B cell (primary cell): ENCODE measurements at regions not wholly inside any gene's neighbourhood (a gene's known extent, or its start where the extent isn't known, plus 50 kb on each side); places are given as distances from the start of the nearest gene placed in this dataset.

ENCODE experiments used
- ATAC-seq: fragments of 200-7000 bp; cut with Tn5 transposase; one replicate; pipeline ENCODE4 v1.10.0; 2021; ENCODE audit warnings: low read depth, mild to moderate bottlenecking, moderate number of reproducible peaks, moderate library complexity
- CTCF ChIA-PET: fragments of 350-600 bp; sonication (Branson Sonifier 250); formaldehyde crosslinking; loops from one replicate; lab custom pipeline; 2021; ENCODE audit warnings: antibody characterized with exemption, inconsistent platforms; lab: Charles Lee
- POLR2A ChIA-PET: fragments of 350-600 bp; sonication (Branson Sonifier 250); formaldehyde crosslinking; loops from one replicate; lab custom pipeline; 2021; ENCODE audit warnings: antibody characterized with exemption; lab: Charles Lee
- DNase-seq: peaks from one replicate; pipeline ENCODE4 v3.0.0; 2013
- H2AFZ ChIP-seq: 2 replicates; pipeline ENCODE4 v1.6.1; 2012; ENCODE audit warnings: mild to moderate bottlenecking, low read depth, low read length; ENCODE audit not compliant: insufficient read depth, poor library complexity, severe bottlenecking
- H3K27ac ChIP-seq, 2 donors: 1 replicate in 1 of 2; 2 replicates in 1 of 2; pipeline ENCODE4 v1.5.1; 2012 to 2013; ENCODE audit warnings: low read length in 2 of 2, mild to moderate bottlenecking in 2 of 2, moderate library complexity in 1 of 2
- H3K27me3 ChIP-seq, 4 experiments: fragments of 200-600 bp in 1 of 4; sonication (generic) in 1 of 4; replicated peaks in 1 of 4; 1 replicate in 2 of 4; 2 replicates in 2 of 4; pipeline versions ENCODE4 v1.6.1 to v1.7.0; 2013 to 2016; ENCODE audit warnings: low read length in 3 of 4, mild to moderate bottlenecking in 2 of 4, mixed read lengths in 1 of 4, moderate library complexity in 1 of 4; ENCODE audit not compliant: insufficient read depth in 4 of 4, control insufficient read depth in 3 of 4; ENCODE audit errors: control extremely low read depth in 1 of 4
- H3K36me3 ChIP-seq, 2 experiments: replicated peaks in 1 of 2; 1 replicate in 1 of 2; 2 replicates in 1 of 2; pipeline versions ENCODE4 v1.6.1 to v1.7.1; 2013; ENCODE audit warnings: low read length in 1 of 2; ENCODE audit not compliant: insufficient read depth in 2 of 2, control insufficient read depth in 1 of 2; ENCODE audit errors: control extremely low read depth in 1 of 2, extremely low read depth in 1 of 2
- H3K4me1 ChIP-seq, 2 donors: fragments of 200-600 bp in 1 of 2; sonication (generic) in 1 of 2; 1 replicate in 1 of 2; 2 replicates in 1 of 2; pipeline versions ENCODE4 v1.5.1 to v1.6.1; 2013 to 2017; ENCODE audit warnings: low read length in 2 of 2; ENCODE audit not compliant: control insufficient read depth in 2 of 2, insufficient read depth in 2 of 2
- H3K4me2 ChIP-seq: replicated peaks from 2 replicates; pipeline ENCODE3; 2012; ENCODE audit warnings: mild to moderate bottlenecking, low read depth, low read length; ENCODE audit not compliant: poor library complexity, severe bottlenecking
- H3K4me3 ChIP-seq, 5 experiments: fragments of 200-600 bp in 1 of 5; sonication (generic) in 1 of 5; 1 replicate in 3 of 5; 2 replicates in 2 of 5; pipeline versions ENCODE4 v1.5.1 to v1.7.0; 2011 to 2016; ENCODE audit warnings: low read length in 4 of 5, mild to moderate bottlenecking in 4 of 5, low read depth in 2 of 5, control low read depth in 1 of 5, moderate library complexity in 1 of 5; ENCODE audit not compliant: insufficient read depth in 1 of 5; ENCODE audit errors: control extremely low read depth in 1 of 5, extremely low read depth in 1 of 5
- H3K79me2 ChIP-seq: fragments of 200-600 bp; sonication (generic); one replicate; pipeline ENCODE4 v1.6.0; 2016; ENCODE audit warnings: low read length; ENCODE audit not compliant: control insufficient read depth, insufficient read depth
- H3K9ac ChIP-seq: fragments of 200-600 bp; sonication (generic); 2 replicates; pipeline ENCODE4 v1.6.1; 2017; ENCODE audit warnings: mild to moderate bottlenecking, low read length, moderate library complexity
- H3K9me3 ChIP-seq, 3 donors: one replicate each; pipeline versions ENCODE4 v1.6.1 to v1.7.1; 2013; ENCODE audit warnings: low read length in 2 of 3; ENCODE audit not compliant: control insufficient read depth in 2 of 3, insufficient read depth in 1 of 3; ENCODE audit errors: control extremely low read depth in 1 of 3
- H4K20me1 ChIP-seq: 2 replicates; pipeline ENCODE4 v1.6.0; 2012; ENCODE audit warnings: mild to moderate bottlenecking, low read length; ENCODE audit not compliant: insufficient read depth, control insufficient read depth, poor library complexity, severe bottlenecking
- H3K27ac Mint-ChIP-seq: one replicate; pipeline ENCODE4 v1.8.0; 2021; ENCODE audit warnings: mixed read lengths
- H3K27me3 Mint-ChIP-seq: one replicate; pipeline ENCODE4 v1.8.0; 2021; ENCODE audit warnings: mixed read lengths
- H3K4me1 Mint-ChIP-seq: one replicate; pipeline ENCODE4 v1.8.0; 2021; ENCODE audit warnings: mixed read lengths
- H3K4me3 Mint-ChIP-seq: one replicate; pipeline ENCODE4 v1.8.0; 2021; ENCODE audit warnings: mixed read lengths
- H3K9me3 Mint-ChIP-seq: one replicate; pipeline ENCODE4 v1.8.0; 2022; ENCODE audit warnings: mixed read lengths; ENCODE audit not compliant: insufficient read depth
- CTCF ChIP-seq: fragments of 200-600 bp; IDR thresholded peaks from one replicate; pipeline ENCODE4 v1.8.0; 2022; ENCODE audit warnings: antibody characterized with exemption, mild to moderate bottlenecking
- EZH2 ChIP-seq: IDR thresholded peaks from 2 replicates; pipeline ENCODE4 v1.6.1; 2012; ENCODE audit warnings: borderline replicate concordance, low read depth, mild to moderate bottlenecking, moderate library complexity, low read length; ENCODE audit not compliant: insufficient read depth, poor library complexity, severe bottlenecking
- WGBS: methylation state at CpG from one replicate; pipeline ENCODE4 v1.1.5; 2013; ENCODE audit warnings: missing lambda C conversion rate; ENCODE audit not compliant: insufficient coverage; 5-methylcytosine and 5-hydroxymethylcytosine counted together
- intact Hi-C: fragments of 100-400 bp; cut with micrococcal nuclease; formaldehyde crosslinking; loops from one replicate; pipeline ENCODE4 v1.10.0; 2022

GRCh38 chrX:45710081-45710801, 509.6 kb upstream of the DIPK2B start:
- H3K27ac Mint-ChIP-seq = peak overlapping the region; percentile 32

More at GRCh38 chrX:45710081-45710801, 509.6 kb upstream of the DIPK2B start:
- TF ChIP-seq CTCF (no peak), EZH2 (no peak)
- Mint-ChIP-seq H3K4me1 (peaks cover 25% of the 10 kb centered on the region), H3K27me3 (no peaks in the 10 kb centered on the region), H3K4me3 (no peak overlapping the region), H3K9me3 (no peaks in the 10 kb centered on the region)
- H3K4me1 ChIP-seq = peaks cover 8 to 9% of the 10 kb centered on the region in 2 donors
- H3K9ac ChIP-seq = no peak overlapping the region
- 0% methylated on average over 1 of the region's 2 CpGs for WGBS
- ChIA-PET CTCF (no interaction called here), POLR2A (no interaction called here)
- peak overlapping the region; percentile 23 for H2AFZ ChIP-seq
- intact Hi-C loops = no loop called here
- no peak overlapping the region for H3K4me3 ChIP-seq
- no peak overlapping the region for H3K27ac ChIP-seq
- H3K36me3 ChIP-seq = no peaks in the 10 kb centered on the region
- H3K9me3 ChIP-seq = no peaks in the 10 kb centered on the region
- no peaks in the 10 kb centered on the region for H3K79me2 ChIP-seq
- DNase-seq (no peak), ATAC-seq (no peak)
- H4K20me1 ChIP-seq = no peaks in the 10 kb centered on the region
- no peak overlapping the region for H3K4me2 ChIP-seq
- H3K27me3 ChIP-seq = no peaks in the 10 kb centered on the region
